Ascending aorta (tissue), 2 donors: ENCODE measurements at regions not wholly inside any gene's neighbourhood (a gene's known extent, or its start where the extent isn't known, plus 50 kb on each side); places are given as distances from the start of the nearest gene placed in this dataset.

Experiments
- DNase-seq, 2 donors: peaks; one replicate each; pipeline ENCODE4 v3.0.0-alpha.2; 2019; ENCODE audit warnings: low spot score in 2 of 2
- H3K27ac ChIP-seq, 2 donors: fragments of 200-600 bp; sonication (generic); one replicate each; pipeline ENCODE4 v1.5.1; 2016 to 2017; ENCODE audit warnings: mild to moderate bottlenecking in 1 of 2
- H3K27me3 ChIP-seq: fragments of 200-600 bp; sonication (generic); one replicate; pipeline ENCODE4 v1.5.1; 2017
- H3K36me3 ChIP-seq, 2 donors: fragments of 200-600 bp; sonication (generic); one replicate each; pipeline ENCODE4 v1.5.1; 2016
- H3K4me1 ChIP-seq, 2 donors: fragments of 200-600 bp; sonication (generic); one replicate each; pipeline ENCODE4 v1.5.1; 2016 to 2017; ENCODE audit warnings: mild to moderate bottlenecking in 1 of 2
- H3K4me3 ChIP-seq, 2 donors: fragments of 200-600 bp; sonication (generic); one replicate each; pipeline ENCODE4 v1.5.1; 2016 to 2017; ENCODE audit warnings: mild to moderate bottlenecking in 1 of 2
- H3K9me3 ChIP-seq, 2 donors: fragments of 200-600 bp; sonication (generic); one replicate each; pipeline ENCODE4 v1.5.1; 2016
- CTCF ChIP-seq, 3 experiments: fragments of 200-600 bp in 2 of 3; fragments of 450-650 bp in 1 of 3; sonication (generic) in 2 of 3; IDR thresholded peaks; one replicate each; pipeline ENCODE4 v1.5.1; 2016 to 2019; ENCODE audit warnings: antibody characterized with exemption in 3 of 3, mild to moderate bottlenecking in 1 of 3, moderate library complexity in 1 of 3
- intact Hi-C: fragments of 100-400 bp; cut with DNase I; formaldehyde crosslinking; loops from one replicate; pipeline ENCODE4 v1.15.1; 2023

DNA sequence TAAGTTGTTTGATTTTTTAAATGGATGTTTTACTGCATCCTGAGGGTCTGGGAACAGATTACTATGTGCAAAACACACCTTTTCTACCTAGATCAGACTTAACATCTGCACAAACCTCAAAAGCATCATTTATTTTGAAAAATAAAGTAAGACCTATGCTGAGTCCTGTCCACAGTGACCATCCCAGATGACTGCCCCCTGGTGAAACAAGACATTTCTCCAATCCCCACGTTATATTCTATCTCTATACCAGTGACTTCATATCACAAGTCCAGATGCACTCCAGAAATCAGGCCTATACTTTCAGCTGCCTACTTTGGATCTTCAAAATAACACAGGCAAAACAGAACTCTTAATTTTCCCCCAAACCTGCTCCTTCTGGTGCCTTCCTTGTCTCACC is 143.2 kb downstream of the P2RY1 start:
- Histone ChIP-seq H3K27me3 (no peaks in the 10 kb centered on the region), H3K27ac (no peak overlapping the region), H3K4me1 (no peaks in the 10 kb centered on the region), H3K4me3 (no peak overlapping the region), H3K36me3 (no peaks in the 10 kb centered on the region), H3K9me3 (no peaks in the 10 kb centered on the region)
- intact Hi-C loops = no loop called here
- TF ChIP-seq CTCF (IDR thresholded peaks at IDR 0.05) = no peak
- DNase-seq = no peak

DNA sequence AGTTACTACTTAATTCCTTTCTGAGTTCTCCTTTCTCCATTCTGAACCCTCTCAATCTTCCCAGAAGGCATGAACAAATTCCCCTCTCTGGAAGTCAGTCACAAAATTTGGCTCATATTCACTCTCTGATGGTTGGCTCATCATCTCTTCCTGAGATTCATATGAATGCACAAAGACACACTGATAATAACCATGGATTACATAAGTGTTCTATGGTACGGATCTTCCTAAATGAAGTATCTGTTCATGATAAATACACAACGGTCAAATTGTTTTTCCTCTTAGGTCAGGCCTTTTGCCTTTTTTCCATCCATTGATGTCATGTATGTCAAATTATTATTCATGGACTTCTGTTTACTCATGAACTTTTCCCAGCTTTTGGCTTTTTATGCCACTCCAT is 162.6 kb downstream of the P2RY1 start:
- H3K36me3 ChIP-seq = no peaks in the 10 kb centered on the region
- intact Hi-C loops = no loop called here
- no peak overlapping the region for H3K4me3 ChIP-seq
- no peaks in the 10 kb centered on the region for H3K27me3 ChIP-seq
- DNase-seq = no peak
- no peak for TF ChIP-seq CTCF (IDR thresholded peaks at IDR 0.05)
- no peaks in the 10 kb centered on the region for H3K9me3 ChIP-seq
- no peak overlapping the region for H3K27ac ChIP-seq
- no peaks in the 10 kb centered on the region for H3K4me1 ChIP-seq

- intact Hi-C loops = no loop called here
- no peak for TF ChIP-seq CTCF (IDR thresholded peaks at IDR 0.05)
- no peaks in the 10 kb centered on the region for H3K4me1 ChIP-seq
- H3K27me3 ChIP-seq = no peaks in the 10 kb centered on the region
- no peaks in the 10 kb centered on the region for H3K9me3 ChIP-seq
- no peak overlapping the region for H3K4me3 ChIP-seq
- DNase-seq = no peak
- H3K36me3 ChIP-seq = no peaks in the 10 kb centered on the region
- no peak overlapping the region for H3K27ac ChIP-seq
These were observed 163.4 kb upstream of the RAP2B start for GRCh38 chr3:152998591-152998990.

DNA sequence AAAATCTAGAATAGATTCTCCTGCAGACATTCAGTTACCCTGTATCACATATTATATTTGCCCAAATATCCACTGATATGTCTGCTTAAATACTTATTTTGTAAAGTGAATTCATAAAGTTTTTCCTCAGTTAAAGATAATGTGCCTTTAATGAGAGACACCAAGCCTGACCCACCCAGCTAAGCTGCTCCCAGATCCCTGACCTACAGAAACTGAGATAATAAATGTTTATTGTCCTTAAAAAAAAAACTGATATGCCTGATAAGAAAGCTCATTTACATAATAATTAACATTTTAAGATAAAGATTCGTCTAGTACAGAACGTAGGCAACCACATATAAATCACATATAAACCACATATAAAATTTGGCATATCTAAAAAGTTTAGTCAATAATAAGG is 161.7 kb upstream of the RAP2B start:
- no peak for TF ChIP-seq CTCF (IDR thresholded peaks at IDR 0.05)
- no peak for DNase-seq
- H3K27me3 ChIP-seq = no peaks in the 10 kb centered on the region
- no peak overlapping the region for H3K4me3 ChIP-seq
- H3K4me1 ChIP-seq = no peaks in the 10 kb centered on the region
- no peak overlapping the region for H3K27ac ChIP-seq
- no peaks in the 10 kb centered on the region for H3K36me3 ChIP-seq
- intact Hi-C loops = no loop called here
- no peaks in the 10 kb centered on the region for H3K9me3 ChIP-seq

- H3K4me1 ChIP-seq = no peaks in the 10 kb centered on the region
- H3K9me3 ChIP-seq = no peaks in the 10 kb centered on the region
- no peaks in the 10 kb centered on the region for H3K36me3 ChIP-seq
- H3K4me3 ChIP-seq = no peak overlapping the region
- H3K27ac ChIP-seq = no peak overlapping the region
- H3K27me3 ChIP-seq = no peaks in the 10 kb centered on the region
- intact Hi-C loops = no loop called here
- DNase-seq = no peak
- no peak for TF ChIP-seq CTCF (IDR thresholded peaks at IDR 0.05)
These were observed 160.6 kb upstream of the RAP2B start for GRCh38 chr3:153001210-153002078.
